ENCODE measurements at regions not wholly inside any gene's neighbourhood (a gene's known extent, or its start where the extent isn't known, plus 50 kb on each side); places are given as distances from the start of the nearest gene placed in this dataset.

- TF ChIP-seq POLR2A (IDR thresholded peaks at IDR 0.05) (no peak), CTCF (IDR thresholded peaks at IDR 0.05) (no peak), POLR2AphosphoS5 (IDR thresholded peaks at IDR 0.05) (no peak)
Measured at GRCh38 chr7:65265933-65266519, 107.6 kb upstream of the ZNF92 start.

Measured in gastroesophageal sphincter (tissue), 3 donors.